Stimulated activated CD4-positive, alpha-beta T cell treated with anti-CD3 and anti-CD28 coated beads, Interleukin-4, amount 100 ng/mL, for 48 hours (primary cell): ENCODE measurements at regions not wholly inside any gene's neighbourhood (a gene's known extent, or its start where the extent isn't known, plus 50 kb on each side); places are given as distances from the start of the nearest gene placed in this dataset.
"Not testable (repeated sequence)": the region's sequence is repeated elsewhere in the genome, so short reads cannot be mapped to it uniquely, and the experiment has no call there.

Experiments
- DNase-seq, 2 donors: peaks; one replicate each; pipeline ENCODE4 v3.0.0-alpha.2; 2020; ENCODE audit warnings: low read depth in 2 of 2

- no peak for DNase-seq
Observed at GRCh38 chr13:99777873-99778272, 193.7 kb downstream of the ZIC5 start.

GRCh38 chr13:99774644-99775043 is 196.9 kb downstream of the ZIC5 start:
- no peak for DNase-seq

GRCh38 chr13:99768986-99769385 is 202.6 kb downstream of the ZIC5 start:
- no peak for DNase-seq

- DNase-seq = no peak
Observed at GRCh38 chr13:99766641-99767045, 204.9 kb downstream of the ZIC5 start.

- DNase-seq = no peak
Observed at GRCh38 chr13:99765869-99766268, 205.7 kb downstream of the ZIC5 start.

- DNase-seq = no peak
Observed at GRCh38 chr13:99760456-99760855, 211.1 kb downstream of the ZIC5 start.

GRCh38 chr13:99759163-99759552 is 212.4 kb downstream of the ZIC5 start:
- no peak for DNase-seq

- no peak for DNase-seq
Observed at GRCh38 chr13:99758460-99759162, 213.0 kb downstream of the ZIC5 start.

GRCh38 chr13:99757756-99758459 is 213.7 kb downstream of the ZIC5 start:
- DNase-seq = no peak

- DNase-seq = no peak
Observed at GRCh38 chr13:99756281-99756680, 215.3 kb downstream of the ZIC5 start.

GRCh38 chr13:99754750-99755149 is 216.8 kb downstream of the ZIC5 start:
- DNase-seq = not testable (repeated sequence)

- no peak for DNase-seq
Observed at GRCh38 chr13:99752373-99752772, 219.2 kb downstream of the ZIC5 start.

- no peak for DNase-seq
Observed at GRCh38 chr13:99751517-99752199, 219.9 kb downstream of the ZIC5 start.

- DNase-seq = no peak
Observed at GRCh38 chr13:99750951-99751350, 220.6 kb downstream of the ZIC5 start.

- no peak for DNase-seq
Observed at GRCh38 chr13:99749271-99750019, 222.1 kb downstream of the ZIC5 start.

- DNase-seq = no peak
Observed at GRCh38 chr13:99747403-99747710, 224.2 kb downstream of the ZIC5 start.

GRCh38 chr13:99746637-99747402 is 224.7 kb downstream of the ZIC5 start:
- DNase-seq = no peak

GRCh38 chr13:99743094-99743493 is 228.5 kb downstream of the ZIC5 start:
- DNase-seq = no peak

- DNase-seq = no peak
Observed at GRCh38 chr13:99741960-99742359, 229.6 kb downstream of the ZIC5 start.

- no peak for DNase-seq
Observed at GRCh38 chr13:99740251-99740979, 231.2 kb downstream of the ZIC5 start.

GRCh38 chr13:99738626-99739025 is 232.9 kb downstream of the ZIC5 start:
- DNase-seq = no peak
